ENCODE measurements at regions not wholly inside any gene's neighbourhood (a gene's known extent, or its start where the extent isn't known, plus 50 kb on each side); places are given as distances from the start of the nearest gene placed in this dataset.

DNA sequence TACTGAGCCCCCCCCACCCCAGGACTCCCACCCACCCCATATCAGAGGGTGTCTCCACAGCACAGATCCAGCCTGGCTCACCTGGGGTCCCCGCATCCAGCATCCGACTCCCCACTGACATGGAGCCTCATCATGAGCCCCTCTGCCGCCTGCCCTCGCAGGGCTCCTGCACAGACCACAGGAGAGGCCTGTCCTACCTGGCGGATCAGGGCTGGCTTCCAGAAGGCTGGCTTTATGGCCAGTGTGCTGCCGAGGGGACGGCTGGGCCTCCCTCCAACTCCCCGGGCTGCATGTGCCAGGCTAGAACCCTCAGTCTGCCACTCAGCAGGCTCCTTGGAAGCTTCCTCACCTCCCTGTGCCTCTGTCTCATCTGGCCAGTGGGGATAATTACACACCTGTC lies 119.0 kb downstream of the RFLNA start:
- no peak for DNase-seq (ENCODE audit: low read depth)

DNA sequence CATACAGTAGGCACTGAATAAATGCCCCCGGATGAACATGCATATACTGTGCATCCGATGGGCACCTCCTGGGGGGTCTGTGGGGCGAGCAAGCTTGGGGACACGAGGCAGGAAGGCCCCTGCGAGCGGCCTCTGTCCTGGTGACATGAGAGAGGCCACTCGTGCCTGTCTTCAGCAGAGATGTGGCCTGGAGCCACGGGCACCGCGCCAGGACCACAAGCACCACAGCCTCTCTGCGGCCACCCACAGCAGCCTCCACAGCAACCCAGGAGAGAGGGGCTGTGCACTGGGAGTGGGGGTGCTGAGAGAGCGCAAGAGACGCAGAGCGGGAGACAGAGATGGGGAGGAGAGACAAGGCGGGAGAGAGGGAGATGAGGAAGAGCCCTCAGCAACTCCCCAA lies 118.5 kb downstream of the RFLNA start:
- DNase-seq (ENCODE audit: low read depth) = no peak

DNA sequence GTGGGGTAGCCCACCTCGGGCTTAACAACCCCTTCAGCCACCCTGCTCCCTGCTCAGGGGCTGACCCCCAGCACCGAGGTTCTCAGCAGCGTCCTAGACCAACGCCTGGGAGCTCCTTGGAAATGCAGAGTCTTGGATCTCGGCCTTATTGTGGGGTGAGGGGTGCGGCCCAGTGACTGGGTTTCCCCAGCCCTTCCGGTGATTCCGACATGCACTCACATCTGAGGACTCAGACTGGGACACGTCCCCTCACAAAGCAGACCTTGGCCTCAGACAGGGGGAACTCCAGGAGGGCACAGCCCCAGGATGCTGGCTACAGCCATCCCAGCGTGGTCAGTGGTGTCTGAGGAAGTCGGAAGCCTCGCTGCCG lies 117.7 kb downstream of the RFLNA start:
- no peak for DNase-seq (ENCODE audit: low read depth)

DNA sequence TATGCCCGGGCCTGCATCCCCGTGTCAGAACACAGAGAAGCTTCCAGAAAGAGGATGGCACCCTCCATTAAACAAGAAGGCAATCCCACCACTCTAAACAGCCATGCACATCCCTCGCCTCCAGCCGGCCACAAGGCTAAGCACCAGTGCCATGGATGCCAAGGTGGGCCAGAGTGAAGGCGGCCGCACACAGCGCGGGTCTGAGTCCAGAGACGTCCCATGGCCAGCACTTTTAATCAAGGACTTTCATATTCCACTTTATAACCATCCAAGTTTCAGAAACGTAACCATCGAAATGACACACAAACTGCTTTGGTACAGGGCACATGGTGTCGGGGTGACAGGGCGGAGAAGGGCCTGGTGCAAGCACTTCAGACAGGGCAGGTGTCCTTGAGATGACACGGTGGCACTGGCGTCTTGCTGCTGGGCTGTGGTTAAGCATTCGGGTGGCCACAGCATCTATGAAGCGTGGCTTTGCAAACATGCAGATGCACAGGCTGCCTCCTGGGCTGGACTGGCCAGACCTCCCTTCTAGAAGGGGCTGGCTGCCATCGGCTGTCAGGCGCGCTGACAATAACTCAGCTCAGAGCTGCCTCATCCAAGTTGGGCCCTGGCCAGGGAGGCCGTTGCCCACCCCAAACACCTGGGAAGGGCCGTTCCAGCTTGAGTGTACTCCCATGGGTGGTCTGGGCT lies 117.2 kb downstream of the RFLNA start:
- no peak for DNase-seq (ENCODE audit: low read depth)

DNA sequence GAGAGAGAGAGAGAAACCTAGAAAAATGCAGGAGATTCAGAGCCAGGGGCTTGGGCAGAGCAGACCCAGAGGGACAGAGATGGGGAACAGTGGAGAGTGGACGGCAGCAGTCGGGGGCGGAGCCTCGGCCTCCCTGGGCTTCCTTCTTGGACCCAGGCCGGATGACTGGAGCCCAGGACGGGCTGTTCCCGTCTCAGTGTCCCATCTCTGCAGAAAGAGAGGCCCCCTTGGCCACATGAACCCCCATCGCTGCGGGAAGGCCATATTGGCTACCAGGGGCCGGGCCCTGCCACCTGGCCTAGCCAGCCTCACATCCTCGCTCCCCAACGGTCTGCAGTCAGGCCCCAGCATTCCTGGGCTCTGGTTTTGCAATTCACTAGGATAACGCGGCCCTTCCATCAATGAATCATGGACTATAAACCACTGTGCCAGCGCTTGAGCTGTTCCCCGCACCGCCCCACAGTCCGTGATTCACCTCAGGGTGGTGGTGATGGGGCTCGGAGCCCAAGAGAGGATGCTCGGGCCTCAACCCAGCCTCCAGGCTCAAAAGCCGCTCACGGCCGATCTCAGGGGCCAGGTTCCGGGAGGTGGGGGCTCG lies 116.5 kb downstream of the RFLNA start:
- peak; percentile 96 for DNase-seq (ENCODE audit: low read depth)

DNA sequence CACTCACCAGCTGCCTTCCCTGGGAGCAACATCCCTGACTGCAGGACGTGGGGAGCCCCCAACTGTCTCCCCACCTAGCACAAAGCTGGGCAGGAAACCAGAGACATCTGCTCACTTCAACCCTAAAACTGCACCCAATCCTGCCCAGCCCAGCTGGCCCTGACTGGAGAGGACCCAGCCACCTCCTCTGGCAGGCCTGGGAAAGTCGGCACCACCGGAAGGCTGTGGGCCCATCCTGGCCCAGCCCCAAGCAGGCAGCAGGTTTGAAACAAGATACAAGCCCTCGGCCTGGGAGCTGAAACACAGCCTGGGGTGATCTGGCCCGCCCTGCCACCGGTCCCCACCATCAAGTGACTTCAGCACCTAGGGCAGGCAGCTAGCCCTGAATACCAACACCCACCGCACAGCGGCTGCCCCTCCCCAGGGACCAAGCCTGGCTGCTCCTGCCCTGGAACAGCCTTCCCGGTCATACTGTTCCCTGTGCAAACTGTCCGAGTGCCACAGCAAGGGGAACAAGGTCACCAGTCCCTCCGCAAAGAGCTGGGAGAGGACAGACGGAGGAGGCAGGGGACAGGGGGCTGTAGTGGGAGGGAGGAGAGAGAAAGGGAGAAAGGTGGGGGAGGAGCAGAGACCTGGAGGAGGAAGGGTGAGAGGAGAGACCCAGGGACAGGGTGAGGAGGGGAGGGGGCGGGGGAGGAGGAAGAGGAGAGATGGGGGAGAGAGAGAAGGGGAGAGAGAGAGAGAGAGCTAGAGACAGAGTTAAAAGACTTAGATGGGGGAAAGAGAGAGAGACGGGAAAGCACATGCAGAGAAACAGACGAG lies 115.7 kb downstream of the RFLNA start:
- DNase-seq (ENCODE audit: low read depth) = peak; percentile 49

DNA sequence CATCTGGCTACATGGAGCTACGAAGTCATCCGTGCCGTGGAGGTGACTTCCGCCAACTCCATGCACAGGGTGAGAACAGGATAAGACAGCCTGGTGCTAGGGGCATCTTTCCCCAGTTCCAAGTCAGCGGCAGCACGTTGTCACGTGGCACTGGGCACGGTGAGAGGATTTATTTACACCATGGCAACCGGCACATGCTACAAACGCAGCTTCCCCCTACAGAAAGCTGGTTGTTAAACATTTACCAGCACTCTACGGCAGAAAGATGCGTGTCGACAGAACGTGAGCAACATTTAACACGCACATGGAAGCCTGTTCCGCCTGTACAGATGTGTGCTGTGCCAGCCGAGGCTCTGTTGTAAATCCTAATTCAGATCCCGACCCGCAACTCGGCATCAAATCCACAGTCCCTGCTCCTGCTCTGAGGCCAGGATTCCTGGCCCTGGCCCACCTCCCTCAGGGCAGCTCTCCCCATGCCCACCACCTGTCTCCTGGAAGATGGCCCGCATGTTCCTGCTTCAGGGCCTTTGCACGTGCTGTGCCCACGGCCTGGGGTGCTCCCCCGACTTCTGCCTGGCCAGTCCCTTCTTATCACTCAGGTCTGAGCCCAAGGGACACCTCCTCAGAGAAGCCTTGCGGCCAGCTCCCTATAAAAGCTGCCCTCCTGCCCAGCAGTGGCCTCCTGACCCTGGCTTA lies 114.1 kb downstream of the RFLNA start:
- no peak for DNase-seq (ENCODE audit: low read depth)

DNA sequence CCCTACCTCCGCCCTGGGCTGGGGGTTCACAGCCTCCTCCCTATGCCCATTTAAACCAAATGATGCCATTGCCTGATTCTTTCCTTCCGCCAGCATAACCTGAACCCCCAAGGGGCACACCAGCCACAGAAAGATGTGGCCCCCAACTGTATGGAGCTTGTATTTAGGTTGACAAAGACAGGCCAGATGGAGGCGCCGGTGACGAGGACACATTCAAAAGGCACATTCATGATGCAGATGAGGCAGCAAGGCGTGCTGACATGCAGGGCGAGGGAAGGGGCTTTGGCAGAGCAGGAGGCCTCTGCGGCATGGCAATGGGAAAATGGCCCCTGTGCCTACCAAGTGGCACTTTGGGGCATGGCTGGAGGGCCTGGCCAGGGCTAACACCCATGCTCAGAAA lies 112.2 kb downstream of the RFLNA start:
- no peak for DNase-seq (ENCODE audit: low read depth)

DNA sequence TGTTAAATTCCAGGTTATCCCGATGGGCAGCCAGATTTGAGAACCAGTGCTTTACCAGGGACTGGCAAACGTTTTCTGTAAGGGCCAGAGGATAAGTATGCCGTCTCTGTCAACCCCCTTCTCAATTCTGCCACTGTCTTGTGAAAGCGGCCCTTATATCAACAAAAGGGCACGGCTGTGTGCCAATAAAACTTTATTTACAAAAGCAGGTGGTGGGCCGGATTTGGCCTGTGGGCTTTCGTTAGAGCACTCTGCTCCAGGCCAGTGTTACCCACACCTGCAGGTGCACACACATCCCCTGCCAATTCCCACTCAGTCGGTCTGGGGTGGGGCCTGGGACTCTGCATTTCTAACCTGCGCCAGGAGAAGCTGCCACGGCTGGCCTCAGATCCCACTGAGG lies 111.2 kb downstream of the RFLNA start:
- DNase-seq (ENCODE audit: low read depth) = no peak

DNA sequence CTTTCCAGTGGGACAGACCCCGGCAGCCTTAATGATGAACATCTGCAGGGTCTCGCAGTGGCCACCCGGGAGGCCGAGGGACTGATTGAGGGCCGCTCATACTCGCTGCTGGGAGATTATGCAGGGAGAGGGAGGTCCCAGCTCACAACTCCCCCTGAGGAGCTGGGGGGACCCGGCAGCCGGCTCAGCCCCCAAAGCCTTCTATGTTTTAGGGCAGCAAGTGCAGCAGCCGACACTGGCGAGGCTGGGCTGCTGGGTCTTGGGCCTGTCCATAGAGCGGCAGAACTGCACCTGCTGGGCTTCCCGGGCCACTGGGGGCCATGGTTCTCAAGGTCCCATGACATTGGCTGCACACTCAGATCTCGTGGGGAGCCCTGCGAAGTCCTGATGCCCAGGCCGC lies 110.7 kb downstream of the RFLNA start:
- no peak for DNase-seq (ENCODE audit: low read depth)

DNA sequence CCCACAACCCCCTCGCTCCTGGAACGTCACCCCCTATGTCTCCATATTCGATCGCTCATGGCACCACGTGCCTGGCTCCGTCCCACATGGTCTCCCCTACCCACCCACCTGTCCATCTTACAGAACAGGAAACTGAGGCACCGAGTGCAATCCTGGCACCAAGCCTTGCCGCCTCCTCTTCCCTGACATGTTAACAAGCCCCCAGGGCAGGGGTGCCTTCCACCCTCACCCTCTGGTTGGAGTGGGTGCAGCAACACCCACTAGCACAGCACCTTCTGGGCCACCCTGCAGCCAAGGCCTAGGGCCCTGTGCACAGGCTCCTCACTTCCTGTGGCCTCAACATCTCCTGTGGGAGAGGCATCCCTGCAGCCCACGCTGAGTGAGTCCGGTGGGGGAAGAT lies 110.3 kb downstream of the RFLNA start:
- no peak for DNase-seq (ENCODE audit: low read depth)

DNA sequence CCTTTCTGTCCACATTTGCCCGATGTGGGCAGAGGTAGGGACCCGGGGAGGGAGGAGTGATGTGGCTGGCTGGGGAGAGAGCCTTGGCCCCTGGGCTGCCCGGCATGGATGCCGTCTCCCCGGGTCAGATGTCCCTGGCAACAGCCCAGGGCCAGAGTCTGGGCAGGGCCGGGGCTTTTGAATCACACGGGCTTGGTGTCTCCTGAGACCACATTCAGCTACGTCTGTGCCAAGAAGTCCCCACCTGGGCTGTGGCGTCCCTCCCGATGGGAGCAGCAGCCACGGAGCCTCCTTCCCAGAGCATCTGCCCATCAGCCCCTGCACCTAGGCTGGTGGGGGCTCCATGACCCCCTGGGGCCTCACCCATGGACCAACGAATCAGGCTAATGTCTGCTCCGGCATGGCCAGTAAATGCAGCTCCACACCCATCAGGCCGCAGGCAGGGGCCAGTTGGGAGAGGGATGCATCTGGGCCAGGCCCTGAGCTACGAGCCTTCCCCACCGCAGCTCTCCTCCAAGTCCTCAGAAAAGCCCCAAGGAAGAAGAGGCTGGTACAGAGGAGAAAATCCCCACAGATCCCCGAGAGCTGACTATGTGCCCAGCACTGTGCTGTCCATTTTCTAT lies 109.4 kb downstream of the RFLNA start:
- DNase-seq (ENCODE audit: low read depth) = no peak

DNA sequence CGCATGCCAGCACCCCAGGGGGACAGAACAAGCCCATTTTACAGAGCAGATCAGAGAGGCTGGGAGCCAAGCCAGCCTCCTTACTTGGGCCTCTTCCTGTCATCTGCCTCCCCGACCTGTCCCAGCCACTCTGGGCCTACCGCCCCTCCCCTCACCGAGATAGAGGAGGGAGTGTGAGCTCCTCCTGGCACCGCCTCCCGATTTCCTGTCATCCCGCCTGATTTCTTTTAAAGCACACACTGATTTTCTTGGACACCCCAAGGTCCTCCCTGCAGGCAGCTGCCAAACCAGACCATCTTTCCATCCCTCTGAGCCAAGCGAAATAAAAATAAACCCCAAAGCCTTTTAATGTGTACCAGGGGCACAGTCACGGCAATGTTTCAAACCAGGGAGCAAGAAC lies 108.4 kb downstream of the RFLNA start:
- no peak for DNase-seq (ENCODE audit: low read depth)

DNA sequence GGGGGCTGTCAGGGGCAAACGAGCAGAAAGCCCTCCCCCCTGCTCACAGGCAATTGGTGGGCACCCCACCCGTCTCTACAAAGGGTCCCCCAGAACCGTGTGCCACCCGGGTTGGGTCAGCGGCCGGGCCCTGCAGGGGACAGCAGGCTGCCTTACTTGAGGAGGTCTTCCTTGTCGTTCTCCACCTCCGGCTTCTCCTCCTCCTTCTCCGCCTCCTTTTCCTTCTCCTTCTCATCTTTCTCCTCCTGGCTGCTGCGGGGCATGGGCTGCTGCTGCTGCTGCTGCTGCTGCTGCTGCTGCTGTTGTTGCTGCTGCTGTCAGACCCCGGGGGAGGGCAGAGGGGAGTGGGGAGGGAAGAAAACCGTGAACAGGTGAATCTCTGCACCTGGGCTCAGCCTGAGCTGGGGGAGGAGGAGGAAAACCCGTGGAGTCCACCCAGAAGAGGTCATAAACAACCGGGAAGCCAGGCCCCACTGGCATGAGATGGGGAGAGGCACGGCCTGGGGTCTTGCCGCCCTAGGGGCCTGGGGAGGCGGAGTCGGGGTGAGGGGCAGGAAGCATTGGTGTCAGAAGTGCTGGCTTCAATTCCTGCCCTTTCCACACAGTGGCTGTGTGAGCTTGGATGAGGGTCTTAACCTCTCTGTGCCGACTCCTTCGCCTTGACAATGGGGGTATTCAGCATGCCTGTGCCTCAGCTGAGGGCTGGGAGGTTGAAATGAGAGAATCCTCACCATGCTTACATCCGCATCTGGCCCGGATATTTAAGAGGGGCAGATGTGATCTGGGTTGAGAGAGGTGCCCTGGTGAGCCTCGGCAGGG lies 107.6 kb downstream of the RFLNA start:
- no peak for DNase-seq (ENCODE audit: low read depth)

DNA sequence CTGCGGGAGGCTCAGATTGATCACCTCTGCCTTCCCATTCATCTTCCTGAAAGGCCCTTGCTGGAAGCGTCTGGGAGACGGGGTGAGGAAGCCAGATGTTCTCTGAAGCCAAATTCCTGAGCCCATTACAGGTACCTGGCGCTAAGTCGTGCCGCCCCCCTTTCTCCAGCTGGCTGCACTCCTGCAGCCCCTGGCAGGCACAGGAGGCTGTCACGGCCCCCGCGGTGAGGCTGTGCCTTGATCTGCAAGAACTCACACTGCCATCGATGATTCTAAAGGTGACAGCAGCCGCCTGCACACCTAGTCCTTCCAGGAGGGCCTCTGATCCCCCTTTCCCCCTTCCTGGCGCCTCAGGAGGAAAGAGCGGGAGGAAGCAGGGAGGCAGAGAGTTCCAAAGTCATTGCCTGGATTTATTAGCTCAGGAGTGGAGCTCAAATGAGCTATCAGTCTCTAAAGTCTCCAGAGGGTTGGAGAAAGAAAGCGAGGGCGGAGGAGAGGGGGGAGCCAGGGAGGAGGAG lies 106.9 kb downstream of the RFLNA start:
- DNase-seq (ENCODE audit: low read depth) = no peak

DNA sequence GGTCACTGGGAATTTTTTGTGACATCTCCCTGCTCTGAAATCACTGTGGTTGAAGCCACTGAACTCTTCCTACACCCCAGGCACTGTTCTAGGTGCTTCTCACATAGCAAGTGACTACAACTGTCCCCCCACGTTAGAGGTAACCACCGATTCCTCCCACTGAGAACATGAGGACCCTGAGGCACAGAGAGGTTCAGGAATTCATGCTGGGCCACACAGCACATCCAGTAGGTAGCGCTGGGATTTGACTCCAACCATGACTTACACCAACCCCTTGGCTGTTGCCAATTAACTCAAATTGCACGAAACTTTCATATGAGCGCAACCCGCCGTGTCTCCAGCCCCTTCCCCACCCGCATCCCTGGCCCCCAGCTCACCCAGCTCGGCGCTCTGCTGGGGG lies 105.2 kb downstream of the RFLNA start:
- DNase-seq (ENCODE audit: low read depth) = no peak

DNA sequence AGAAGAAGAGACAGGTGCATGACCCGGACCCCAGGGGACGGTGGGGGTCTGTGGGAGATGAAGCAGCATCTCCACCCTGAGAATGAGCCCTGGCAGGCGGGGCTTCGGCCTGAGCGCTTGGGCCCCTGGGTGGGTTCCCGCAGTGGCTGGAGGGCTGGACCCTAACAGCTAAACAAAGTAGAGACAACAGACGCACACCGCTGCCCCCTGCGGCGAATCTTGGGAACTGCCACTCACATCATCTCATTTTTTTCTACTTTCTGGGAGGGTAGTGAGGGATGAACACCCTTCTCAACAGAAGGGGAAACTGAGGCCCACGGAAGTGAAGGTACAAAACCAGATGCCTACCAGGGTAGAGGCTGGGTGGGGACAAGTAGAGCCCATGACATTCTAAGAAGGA lies 104.7 kb downstream of the RFLNA start:
- DNase-seq (ENCODE audit: low read depth) = no peak

DNA sequence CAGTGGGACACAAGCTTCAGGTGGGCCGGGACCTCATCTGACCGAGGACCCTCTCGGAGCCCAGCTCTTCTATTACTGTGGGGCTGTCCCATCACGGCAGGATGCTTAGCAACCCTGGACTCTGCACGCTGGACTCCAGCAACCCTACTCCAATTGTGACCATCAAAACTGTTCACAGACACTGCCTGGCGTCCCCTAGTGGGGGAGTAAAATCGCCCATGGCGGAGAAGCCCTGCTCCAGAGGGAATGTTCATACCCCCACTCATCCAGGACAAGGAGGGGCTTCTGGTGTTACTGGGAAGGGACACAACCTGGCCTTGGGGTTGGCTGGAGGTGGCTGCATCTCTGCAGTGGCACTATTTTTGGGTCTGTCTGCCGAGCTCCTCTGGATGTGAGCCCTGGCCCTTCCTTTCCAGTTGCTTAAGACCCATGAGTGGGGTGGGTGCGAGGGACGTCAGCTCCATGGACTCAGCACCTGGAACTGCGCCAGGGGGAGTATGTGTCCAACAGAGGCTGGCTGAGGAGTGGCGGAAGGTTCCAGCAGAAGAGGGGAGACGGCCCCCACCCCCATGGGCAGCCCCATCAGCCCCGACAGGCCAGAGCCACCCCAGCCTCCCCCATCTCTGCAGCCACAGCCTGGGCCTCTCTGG lies 103.8 kb downstream of the RFLNA start:
- DNase-seq (ENCODE audit: low read depth) = no peak

DNA sequence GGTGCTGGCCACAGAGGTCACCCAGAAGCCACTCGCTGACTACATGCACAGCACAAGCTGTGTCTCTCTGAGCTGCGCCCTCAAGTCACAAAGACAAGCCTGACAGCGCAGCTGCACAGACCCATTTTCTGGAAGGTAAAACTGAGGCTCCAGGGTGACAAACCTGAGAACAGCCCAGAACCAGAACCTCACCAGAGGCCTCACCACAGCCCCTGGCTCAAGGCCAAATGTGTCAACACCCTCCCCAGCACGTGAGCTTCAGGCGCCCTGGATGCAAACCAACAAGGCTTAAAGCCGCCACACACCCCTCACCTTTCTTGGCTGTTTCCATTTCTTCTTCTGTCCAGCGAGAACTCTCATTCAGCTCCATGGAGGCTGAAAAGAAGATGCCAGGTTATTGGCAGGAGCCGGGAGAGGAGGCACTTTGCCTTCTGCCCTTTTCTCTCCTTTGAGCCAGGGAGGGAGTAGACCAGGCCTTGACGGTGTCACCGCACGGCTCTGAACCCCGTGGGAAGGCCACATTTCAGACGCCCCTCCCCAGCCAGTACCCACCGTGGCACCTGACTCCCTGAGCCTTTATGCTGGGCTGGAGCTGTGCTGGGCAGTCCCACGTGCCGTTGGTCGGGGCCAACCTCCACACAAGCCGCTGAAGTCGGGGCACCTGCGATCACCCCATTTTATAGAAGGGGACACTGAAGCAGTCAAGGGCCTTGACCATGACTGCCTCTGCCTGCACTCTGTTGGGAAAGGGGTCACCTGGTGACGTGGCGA lies 103.1 kb downstream of the RFLNA start:
- DNase-seq (ENCODE audit: low read depth) = peak; percentile 51

DNA sequence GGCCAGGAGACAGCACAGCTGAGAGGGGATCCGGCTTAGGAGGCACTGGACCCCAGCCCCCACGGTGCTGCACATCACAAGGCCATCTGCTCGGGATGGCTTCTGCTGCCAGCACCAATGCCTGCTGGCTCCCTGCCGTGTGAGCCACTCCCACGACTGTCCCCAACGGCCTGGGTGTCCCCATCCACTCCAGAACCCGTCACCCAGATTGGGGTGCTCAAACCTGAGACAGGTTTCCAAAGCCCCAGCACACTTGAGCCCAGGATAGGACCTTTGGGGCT lies 102.4 kb downstream of the RFLNA start:
- no peak for DNase-seq (ENCODE audit: low read depth)
